Esophagus muscularis mucosa (tissue), 4 donors: ENCODE measurements at regions not wholly inside any gene's neighbourhood (a gene's known extent, or its start where the extent isn't known, plus 50 kb on each side); places are given as distances from the start of the nearest gene placed in this dataset.

Experiments
- CTCF ChIP-seq, 3 experiments: fragments of 200-600 bp in 2 of 3; fragments of 450-650 bp in 1 of 3; sonication (generic) in 2 of 3; IDR thresholded peaks; one replicate each; pipeline ENCODE4 v1.5.1; 2017 to 2019; ENCODE audit warnings: antibody characterized with exemption in 3 of 3, mild to moderate bottlenecking in 2 of 3, moderate library complexity in 1 of 3
- EP300 ChIP-seq: sonication (generic); formaldehyde crosslinking; IDR thresholded peaks from one replicate; pipeline ENCODE4 v1.6.1; 2017; ENCODE audit warnings: antibody characterized with exemption
- POLR2A ChIP-seq: fragments of 450-650 bp; IDR thresholded peaks from one replicate; pipeline ENCODE4 v1.6.1; 2017; ENCODE audit warnings: antibody characterized with exemption, moderate library complexity, mild to moderate bottlenecking, low read depth

- TF ChIP-seq POLR2A (no peak), CTCF (IDR thresholded peaks at IDR 0.05) (no peak), EP300 (no peak)
Observed at GRCh38 chr9:16157651-16158050, 604.8 kb downstream of the CCDC171 start.
